ENCODE measurements at regions not wholly inside any gene's neighbourhood (a gene's known extent, or its start where the extent isn't known, plus 50 kb on each side); places are given as distances from the start of the nearest gene placed in this dataset.

DNA sequence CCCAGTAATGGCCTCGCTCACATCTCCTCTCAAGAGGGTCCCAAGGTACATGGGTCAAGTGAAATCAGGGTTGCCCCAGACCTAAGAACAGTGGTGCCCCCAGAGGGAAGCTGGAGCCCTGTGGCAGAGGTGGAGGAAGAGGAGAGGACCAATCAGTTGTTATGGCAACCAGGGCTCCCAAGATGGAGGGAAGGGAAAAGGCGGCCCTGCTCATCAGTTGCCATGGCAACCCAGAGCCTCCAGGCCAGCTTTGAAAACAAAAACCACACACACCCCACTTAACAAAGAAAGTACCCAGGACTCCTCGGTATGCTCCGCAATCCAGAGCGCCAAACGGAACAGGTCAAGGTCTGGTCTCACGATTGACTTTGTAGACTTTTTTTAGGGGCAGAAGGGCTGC lies 53.5 kb upstream of the SLC35C1 start:
- H3K27ac ChIP-seq (ENCODE audit: low read depth, low read length): no peak overlapping the region

DNA sequence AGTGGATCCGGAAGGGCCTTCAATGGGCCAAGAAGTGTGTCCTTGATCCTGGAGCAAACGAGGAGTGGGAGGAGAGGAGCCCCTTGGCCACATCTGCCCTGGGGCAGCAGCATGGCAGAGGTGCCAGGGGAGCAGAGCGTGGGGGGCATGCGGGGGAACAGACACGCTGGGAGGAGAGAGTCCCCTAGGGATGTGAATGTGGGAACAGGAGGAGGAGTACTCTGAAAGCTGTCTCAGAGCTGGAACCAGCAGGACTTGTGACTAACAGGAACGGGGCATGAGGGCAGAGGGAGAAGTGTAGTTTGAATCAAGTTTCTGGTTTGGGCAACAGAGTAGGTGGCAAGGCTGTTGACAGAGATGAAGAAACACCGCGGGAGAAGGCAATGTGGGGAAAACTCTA lies 54.5 kb upstream of the SLC35C1 start:
- Mint-ChIP-seq H3K9me3 (ENCODE audit: unreplicated experiment) (no peaks in the 10 kb centered on the region), H3K36me3 (ENCODE audit: low read depth, unreplicated experiment) (no peaks in the 10 kb centered on the region), H3K4me3 (ENCODE audit: unreplicated experiment) (no peak overlapping the region), H3K27me3 (ENCODE audit: low read depth, unreplicated experiment) (peaks cover 46% of the 10 kb centered on the region), H3K4me1 (ENCODE audit: low read depth, unreplicated experiment) (peaks cover 4% of the 10 kb centered on the region), H3K27ac (ENCODE audit: unreplicated experiment) (no peak overlapping the region)
- Histone ChIP-seq H3K27ac (ENCODE audit: low read depth, low read length) (no peak overlapping the region), H3K9ac (ENCODE audit: low read length) (no peak overlapping the region), H3K27me3 (ENCODE audit: insufficient read depth, low read length) (peaks cover 8% of the 10 kb centered on the region), H3K36me3 (ENCODE audit: insufficient read depth, low read length) (no peaks in the 10 kb centered on the region), H2AFZ (ENCODE audit: low read depth, low read length) (no peak overlapping the region), H3K4me1 (ENCODE audit: insufficient read depth, low read length) (no peaks in the 10 kb centered on the region), H3K9me3 (ENCODE audit: insufficient read depth, low read depth, low read length) (no peaks in the 10 kb centered on the region), H3K4me2 (ENCODE audit: low read length) (no peak overlapping the region), H4K20me1 (ENCODE audit: insufficient read depth, low read length) (no peaks in the 10 kb centered on the region), H3K79me2 (ENCODE audit: insufficient read depth, low read length) (no peaks in the 10 kb centered on the region), H3K4me3 (ENCODE audit: insufficient read depth, low read depth, low read length) (no peak overlapping the region)
- DNase-seq (ENCODE audit: low read depth) (no peak), FAIRE-seq (no peak)
- TF ChIP-seq, protein P1, sequence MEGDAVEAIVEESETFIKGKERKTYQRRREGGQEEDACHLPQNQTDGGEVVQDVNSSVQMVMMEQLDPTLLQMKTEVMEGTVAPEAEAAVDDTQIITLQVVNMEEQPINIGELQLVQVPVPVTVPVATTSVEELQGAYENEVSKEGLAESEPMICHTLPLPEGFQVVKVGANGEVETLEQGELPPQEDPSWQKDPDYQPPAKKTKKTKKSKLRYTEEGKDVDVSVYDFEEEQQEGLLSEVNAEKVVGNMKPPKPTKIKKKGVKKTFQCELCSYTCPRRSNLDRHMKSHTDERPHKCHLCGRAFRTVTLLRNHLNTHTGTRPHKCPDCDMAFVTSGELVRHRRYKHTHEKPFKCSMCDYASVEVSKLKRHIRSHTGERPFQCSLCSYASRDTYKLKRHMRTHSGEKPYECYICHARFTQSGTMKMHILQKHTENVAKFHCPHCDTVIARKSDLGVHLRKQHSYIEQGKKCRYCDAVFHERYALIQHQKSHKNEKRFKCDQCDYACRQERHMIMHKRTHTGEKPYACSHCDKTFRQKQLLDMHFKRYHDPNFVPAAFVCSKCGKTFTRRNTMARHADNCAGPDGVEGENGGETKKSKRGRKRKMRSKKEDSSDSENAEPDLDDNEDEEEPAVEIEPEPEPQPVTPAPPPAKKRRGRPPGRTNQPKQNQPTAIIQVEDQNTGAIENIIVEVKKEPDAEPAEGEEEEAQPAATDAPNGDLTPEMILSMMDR (IDR thresholded peaks at IDR 0.05; ENCODE audit: insufficient read depth, low read depth, low read length): no peak
- no peak for TF ChIP-seq EZH2 (IDR thresholded peaks at IDR 0.05; ENCODE audit: insufficient read depth, low read length)

More for the DNA sequence above, 53.5 kb upstream of the SLC35C1 start:
- H3K9ac ChIP-seq (ENCODE audit: low read length): no peak overlapping the region
- no peaks in the 10 kb centered on the region for H3K4me1 ChIP-seq (ENCODE audit: insufficient read depth, low read length)
- Mint-ChIP-seq H3K4me1 (ENCODE audit: low read depth, unreplicated experiment) (peaks cover 4% of the 10 kb centered on the region), H3K9me3 (ENCODE audit: unreplicated experiment) (no peaks in the 10 kb centered on the region), H3K36me3 (ENCODE audit: low read depth, unreplicated experiment) (no peaks in the 10 kb centered on the region), H3K4me3 (ENCODE audit: unreplicated experiment) (no peak overlapping the region), H3K27ac (ENCODE audit: unreplicated experiment) (no peak overlapping the region), H3K27me3 (ENCODE audit: low read depth, unreplicated experiment) (peaks cover 49% of the 10 kb centered on the region)
- H3K79me2 ChIP-seq (ENCODE audit: insufficient read depth, low read length): no peaks in the 10 kb centered on the region
- no peaks in the 10 kb centered on the region for H3K9me3 ChIP-seq (ENCODE audit: insufficient read depth, low read depth, low read length)
- no peak for DNase-seq (ENCODE audit: low read depth)
- no peaks in the 10 kb centered on the region for H3K36me3 ChIP-seq (ENCODE audit: insufficient read depth, low read length)
- H2AFZ ChIP-seq (ENCODE audit: low read depth, low read length): no peak overlapping the region
- FAIRE-seq: no peak
- no peak for TF ChIP-seq EZH2 (IDR thresholded peaks at IDR 0.05; ENCODE audit: insufficient read depth, low read length)
- TF ChIP-seq, protein P1 (IDR thresholded peaks at IDR 0.05; ENCODE audit: insufficient read depth, low read depth, low read length): no peak
- H3K4me3 ChIP-seq (ENCODE audit: insufficient read depth, low read depth, low read length): no peak overlapping the region
- H3K27me3 ChIP-seq (ENCODE audit: insufficient read depth, low read length): peaks cover 10% of the 10 kb centered on the region
- no peaks in the 10 kb centered on the region for H4K20me1 ChIP-seq (ENCODE audit: insufficient read depth, low read length)
- no peak overlapping the region for H3K4me2 ChIP-seq (ENCODE audit: low read length)

DNA sequence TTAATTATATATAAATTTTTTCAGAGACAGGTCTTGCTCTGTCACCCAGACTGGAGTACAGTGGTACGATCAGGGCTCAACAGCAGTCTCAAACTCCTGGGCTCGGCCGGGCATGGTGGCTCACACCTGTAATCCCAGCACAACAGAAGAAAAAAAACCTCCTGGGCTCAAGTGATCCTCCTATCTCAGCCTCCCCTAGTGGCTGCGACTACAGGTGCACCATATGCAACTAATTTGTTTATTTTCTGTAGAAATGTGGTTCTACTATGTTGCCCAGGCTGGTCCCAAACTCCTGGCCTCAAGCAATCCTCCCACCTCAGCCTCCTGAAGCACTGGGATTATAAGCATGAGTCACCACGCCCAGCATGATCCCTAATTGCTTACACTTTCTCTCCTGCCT lies 56.1 kb upstream of the SLC35C1 start:
- Histone ChIP-seq H3K9me3 (ENCODE audit: insufficient read depth, low read depth, low read length) (no peaks in the 10 kb centered on the region), H3K4me3 (ENCODE audit: insufficient read depth, low read depth, low read length) (no peak overlapping the region), H2AFZ (ENCODE audit: low read depth, low read length) (no peak overlapping the region), H3K27ac (ENCODE audit: low read depth, low read length) (no peak overlapping the region), H3K4me1 (ENCODE audit: insufficient read depth, low read length) (no peaks in the 10 kb centered on the region), H4K20me1 (ENCODE audit: insufficient read depth, low read length) (no peaks in the 10 kb centered on the region), H3K9ac (ENCODE audit: low read length) (no peak overlapping the region), H3K27me3 (ENCODE audit: insufficient read depth, low read length) (peaks cover 8% of the 10 kb centered on the region), H3K36me3 (ENCODE audit: insufficient read depth, low read length) (no peaks in the 10 kb centered on the region), H3K79me2 (ENCODE audit: insufficient read depth, low read length) (no peaks in the 10 kb centered on the region), H3K4me2 (ENCODE audit: low read length) (no peak overlapping the region)
- Mint-ChIP-seq H3K4me3 (ENCODE audit: unreplicated experiment) (no peak overlapping the region), H3K27ac (ENCODE audit: unreplicated experiment) (no peak overlapping the region), H3K4me1 (ENCODE audit: low read depth, unreplicated experiment) (no peaks in the 10 kb centered on the region), H3K36me3 (ENCODE audit: low read depth, unreplicated experiment) (no peaks in the 10 kb centered on the region), H3K9me3 (ENCODE audit: unreplicated experiment) (no peaks in the 10 kb centered on the region), H3K27me3 (ENCODE audit: low read depth, unreplicated experiment) (peaks cover 41% of the 10 kb centered on the region)
- FAIRE-seq (no peak), DNase-seq (ENCODE audit: low read depth) (no peak)
- TF ChIP-seq, protein P1 (IDR thresholded peaks at IDR 0.05; ENCODE audit: insufficient read depth, low read depth, low read length): no peak
- TF ChIP-seq EZH2 (IDR thresholded peaks at IDR 0.05; ENCODE audit: insufficient read depth, low read length): no peak
